HCT116 (cell line): ENCODE measurements at regions not wholly inside any gene's neighbourhood (a gene's known extent, or its start where the extent isn't known, plus 50 kb on each side); places are given as distances from the start of the nearest gene placed in this dataset.

Experiments used
- ATAC-seq: fragments of 200-7000 bp; cut with Tn5 transposase; 2 replicates; pipeline ENCODE4 v1.9.1; 2020; ENCODE audit warnings: mild to moderate bottlenecking, moderate library complexity
- BruUV-seq: library from RNA; stranded (reverse); fragments of 400-500 nt; replicated peaks from 2 replicates; lab custom pipeline; 2021; lab: Mats Ljungman, UMichigan
- CTCF ChIA-PET: fragments of 300-600 bp; sonication (Branson Sonifier 250); formaldehyde crosslinking; loops from one replicate; lab custom pipeline; 2021; ENCODE audit warnings: antibody characterized with exemption; lab: Charles Lee
- POLR2A ChIA-PET: fragments of 300-600, 350-600 bp; sonication (Branson Sonifier 250); formaldehyde crosslinking; loops from one replicate; lab custom pipeline; 2021; ENCODE audit warnings: antibody characterized with exemption; lab: Charles Lee
- RAD21 ChIA-PET, 2 experiments: fragments of 300-600 bp; sonication (Branson Sonifier 250); formaldehyde crosslinking; loops; one replicate each; lab custom pipeline; 2023; ENCODE audit warnings: low total read pairs in 2 of 2; ENCODE audit not compliant: uncharacterized antibody in 2 of 2, unreplicated experiment in 2 of 2, low non-redundant PET in 1 of 2; lab: Charles Lee
- DNase-seq: peaks from one replicate; pipeline ENCODE4 v3.0.0-alpha.2; 2010; ENCODE audit warnings: low read depth, low spot score
- H2AFZ ChIP-seq: fragments of 200-600 bp; shearing (Covaris generic), sonication (generic); 2 replicates; pipeline ENCODE4 v1.6.1; 2017; ENCODE audit warnings: low read depth, mixed run types, mixed read lengths, antibody characterized with exemption, low read length; ENCODE audit not compliant: poor library complexity, severe bottlenecking
- H3K27ac ChIP-seq: 2 replicates; pipeline ENCODE4 v1.5.1; 2012; ENCODE audit warnings: low read depth, low read length
- H3K27me3 ChIP-seq: fragments of 200-600 bp; sonication (generic); 2 replicates; pipeline ENCODE4 v1.6.1; 2016; ENCODE audit warnings: mixed run types, low read length, mixed read lengths; ENCODE audit not compliant: insufficient read depth
- H3K36me3 ChIP-seq, 2 experiments: fragments of 200-500 bp in 1 of 2; fragments of 200-600 bp in 1 of 2; sonication (Bioruptor generic) in 1 of 2; sonication (generic) in 1 of 2; 2 replicates each; pipeline versions ENCODE4 v1.5.1 to v1.6.1; 2014 to 2016; ENCODE audit warnings: low read length in 2 of 2, inconsistent platforms in 1 of 2, mixed read lengths in 1 of 2, mixed run types in 1 of 2; ENCODE audit not compliant: insufficient read depth in 2 of 2, control insufficient read depth in 1 of 2
- H3K4me1 ChIP-seq, 2 experiments: fragments of 200-600 bp in 1 of 2; sonication (generic) in 1 of 2; 2 replicates each; pipeline versions ENCODE4 v1.5.1 to v1.6.1; 2012 to 2017; ENCODE audit warnings: low read length in 2 of 2, inconsistent platforms in 1 of 2, mild to moderate bottlenecking in 1 of 2, mixed read lengths in 1 of 2, mixed run types in 1 of 2, moderate library complexity in 1 of 2; ENCODE audit not compliant: insufficient read depth in 2 of 2, control insufficient read depth in 1 of 2
- H3K4me2 ChIP-seq: fragments of 200-600 bp; sonication (generic); 2 replicates; pipeline ENCODE4 v1.6.1; 2017; ENCODE audit warnings: mixed run types, low read length, mixed read lengths
- H3K4me3 ChIP-seq, 2 experiments: fragments of 200-600 bp in 1 of 2; sonication (generic) in 1 of 2; replicated peaks in 1 of 2; 2 replicates each; pipeline ENCODE4 v1.5.1; 2011 to 2016; ENCODE audit warnings: low read length in 2 of 2, control low read depth in 1 of 2, low read depth in 1 of 2, mild to moderate bottlenecking in 1 of 2, mixed read lengths in 1 of 2, mixed run types in 1 of 2
- H3K79me2 ChIP-seq: fragments of 200-600 bp; sonication (generic); 2 replicates; pipeline ENCODE4 v1.6.1; 2017; ENCODE audit warnings: mild to moderate bottlenecking, mixed run types, low read length, moderate library complexity, mixed read lengths; ENCODE audit not compliant: insufficient read depth
- H3K9ac ChIP-seq: fragments of 200-600 bp; sonication (generic); 2 replicates; pipeline ENCODE4 v1.6.1; 2016; ENCODE audit warnings: low read length, mixed read lengths
- H3K9me2 ChIP-seq: fragments of 200-600 bp; sonication (generic), shearing (Covaris generic); 2 replicates; pipeline ENCODE4 v1.6.1; 2017; ENCODE audit warnings: mixed run types, mild to moderate bottlenecking, moderate library complexity; ENCODE audit not compliant: insufficient read depth
- H3K9me3 ChIP-seq, 2 experiments: fragments of 200-500 bp in 1 of 2; fragments of 200-600 bp in 1 of 2; sonication (Bioruptor generic) in 1 of 2; sonication (generic) in 1 of 2; 2 replicates each; pipeline ENCODE4 v1.6.1; 2014 to 2017; ENCODE audit warnings: low read length in 2 of 2, mixed read lengths in 2 of 2, inconsistent platforms in 1 of 2, low read depth in 1 of 2, mild to moderate bottlenecking in 1 of 2, mixed run types in 1 of 2, moderate library complexity in 1 of 2; ENCODE audit not compliant: control insufficient read depth in 1 of 2, insufficient read depth in 1 of 2
- H4K20me1 ChIP-seq: fragments of 200-600 bp; sonication (generic), shearing (Covaris generic); 2 replicates; pipeline ENCODE4 v1.6.1; 2017; ENCODE audit warnings: mixed run types, mild to moderate bottlenecking, moderate library complexity; ENCODE audit not compliant: insufficient read depth
- CEBPB ChIP-seq: IDR thresholded peaks from 2 replicates; pipeline ENCODE4 v1.6.1; 2012; ENCODE audit warnings: low read depth
- EGR1 ChIP-seq: IDR thresholded peaks from 2 replicates; pipeline ENCODE4 v1.6.1; 2012; ENCODE audit warnings: low read depth
- EZH2phosphoT487 ChIP-seq: fragments of 200-600 bp; IDR thresholded peaks from 2 replicates; pipeline ENCODE4 v1.6.1; 2018; ENCODE audit warnings: antibody characterized with exemption, borderline replicate concordance
- MAX ChIP-seq: IDR thresholded peaks from 2 replicates; pipeline ENCODE4 v1.6.1; 2012
- SIN3A ChIP-seq: IDR thresholded peaks from 2 replicates; pipeline ENCODE4 v1.6.1; 2012; ENCODE audit warnings: low read depth
- SRF ChIP-seq: IDR thresholded peaks from 2 replicates; pipeline ENCODE4 v1.6.1; 2012; ENCODE audit warnings: low read depth
- TCF7L2 ChIP-seq: IDR thresholded peaks from 2 replicates; pipeline ENCODE4 v1.7.0; 2011; ENCODE audit warnings: borderline replicate concordance, inconsistent platforms; ENCODE audit not compliant: insufficient read depth, insufficient read length; ENCODE audit errors: extremely low read depth
- YY1 ChIP-seq: IDR thresholded peaks from 2 replicates; pipeline ENCODE4 v1.6.1; 2011; ENCODE audit warnings: low read length, low read depth, moderate library complexity, mild to moderate bottlenecking; ENCODE audit not compliant: insufficient replicate concordance; ENCODE audit errors: extremely low read depth
- intact Hi-C: fragments of 100-400 bp; cut with micrococcal nuclease; formaldehyde crosslinking; loops from 2 replicates; pipeline ENCODE4 v1.10.0; 2022
- TF ChIP-seq, protein P1 (sequence below), 3 experiments: fragments of 200-600 bp in 1 of 3; sonication (generic) in 1 of 3; IDR thresholded peaks in 2 of 3; conservative IDR thresholded peaks in 1 of 3; 2 replicates each; pipeline ENCODE4 v1.5.1; 2012 to 2017; ENCODE audit warnings: low read depth in 2 of 3, low read length in 2 of 3, antibody characterized with exemption in 1 of 3, borderline replicate concordance in 1 of 3, control low read depth in 1 of 3, mild to moderate bottlenecking in 1 of 3, mixed read lengths in 1 of 3, mixed run types in 1 of 3, moderate library complexity in 1 of 3; ENCODE audit not compliant: insufficient read depth in 1 of 3

- POLR2A ChIA-PET, result no interaction called here
- Histone ChIP-seq H3K4me1 (no peaks in the 10 kb centered on the region), H4K20me1 (no peaks in the 10 kb centered on the region), H3K36me3 (no peaks in the 10 kb centered on the region), H3K27me3 (no peaks in the 10 kb centered on the region), H3K9me2 (no peaks in the 10 kb centered on the region), H2AFZ (no peak overlapping the region), H3K4me3 (no peak overlapping the region), H3K9me3 (no peaks in the 10 kb centered on the region), H3K27ac (no peak overlapping the region), H3K79me2 (no peaks in the 10 kb centered on the region), H3K9ac (no peak overlapping the region), H3K4me2 (no peak overlapping the region)
- RAD21 ChIA-PET, result no interaction called here
- no peak for DNase-seq
- TF ChIP-seq TCF7L2 (no peak), SRF (no peak), EGR1 (no peak), SIN3A (no peak), EZH2phosphoT487 (no peak), CEBPB (no peak), YY1 (no peak), MAX (no peak)
- TF ChIP-seq, protein P1, sequence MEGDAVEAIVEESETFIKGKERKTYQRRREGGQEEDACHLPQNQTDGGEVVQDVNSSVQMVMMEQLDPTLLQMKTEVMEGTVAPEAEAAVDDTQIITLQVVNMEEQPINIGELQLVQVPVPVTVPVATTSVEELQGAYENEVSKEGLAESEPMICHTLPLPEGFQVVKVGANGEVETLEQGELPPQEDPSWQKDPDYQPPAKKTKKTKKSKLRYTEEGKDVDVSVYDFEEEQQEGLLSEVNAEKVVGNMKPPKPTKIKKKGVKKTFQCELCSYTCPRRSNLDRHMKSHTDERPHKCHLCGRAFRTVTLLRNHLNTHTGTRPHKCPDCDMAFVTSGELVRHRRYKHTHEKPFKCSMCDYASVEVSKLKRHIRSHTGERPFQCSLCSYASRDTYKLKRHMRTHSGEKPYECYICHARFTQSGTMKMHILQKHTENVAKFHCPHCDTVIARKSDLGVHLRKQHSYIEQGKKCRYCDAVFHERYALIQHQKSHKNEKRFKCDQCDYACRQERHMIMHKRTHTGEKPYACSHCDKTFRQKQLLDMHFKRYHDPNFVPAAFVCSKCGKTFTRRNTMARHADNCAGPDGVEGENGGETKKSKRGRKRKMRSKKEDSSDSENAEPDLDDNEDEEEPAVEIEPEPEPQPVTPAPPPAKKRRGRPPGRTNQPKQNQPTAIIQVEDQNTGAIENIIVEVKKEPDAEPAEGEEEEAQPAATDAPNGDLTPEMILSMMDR (IDR thresholded peaks at IDR 0.05 in 2 of 3, conservative IDR thresholded peaks at IDR 0.05 in 1 of 3; ENCODE audit: borderline replicate concordance in 1 of 3, insufficient read depth in 1 of 3, low read depth in 2 of 3, low read length in 2 of 3), result no peak
- no TSS peak for BruUV-seq
- CTCF ChIA-PET, result interaction anchor here (1.2 kb wide), 1 partner anchor 13 kb away, joined by 3 read pairs; no protein-coding TSS in a partner anchor
- no peak for ATAC-seq
- intact Hi-C loops, result no loop called here
Measured at GRCh38 chr13:24982333-24982999, 113.5 kb upstream of the PABPC3 start.
